ENCODE measurements at regions not wholly inside any gene's neighbourhood (a gene's known extent, or its start where the extent isn't known, plus 50 kb on each side); places are given as distances from the start of the nearest gene placed in this dataset.
"Not testable (repeated sequence)": the region's sequence is repeated elsewhere in the genome, so short reads cannot be mapped to it uniquely, and the experiment has no call there.

DNA sequence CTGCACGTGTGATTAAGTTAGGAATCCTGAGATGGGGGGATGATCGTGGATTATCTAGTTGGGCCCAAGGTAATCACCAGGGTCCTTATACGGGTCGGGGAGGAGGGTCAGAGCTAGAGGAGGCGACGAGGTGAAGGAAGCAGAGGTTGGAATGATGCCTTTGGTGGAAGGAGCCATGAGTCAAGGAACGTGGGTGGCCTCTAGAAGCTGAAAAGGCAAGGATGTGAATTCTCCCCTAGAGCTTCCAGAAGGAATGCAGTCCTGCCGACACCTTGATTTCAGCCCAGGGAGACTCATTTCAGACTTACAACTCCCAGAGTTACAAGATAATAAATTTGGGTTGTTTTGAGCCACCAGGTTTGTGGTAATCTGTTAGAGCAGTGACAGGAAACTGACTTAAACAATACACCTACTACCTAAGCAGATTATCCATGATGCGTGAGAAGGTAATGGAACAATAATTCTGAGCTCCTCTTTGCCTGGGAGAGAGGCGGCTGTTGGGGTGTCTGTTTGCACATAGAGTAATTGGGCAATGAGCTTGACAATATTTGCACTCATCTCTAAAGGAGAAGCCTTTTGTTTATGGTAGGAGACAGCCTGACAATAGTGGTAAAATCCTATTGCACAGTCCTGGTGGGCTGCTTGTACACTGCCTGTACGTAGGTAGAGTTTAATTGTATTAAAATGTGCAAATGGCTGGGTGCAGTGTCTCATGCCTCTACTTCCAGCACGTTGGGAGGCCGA is 129.3 kb upstream of the IER5L start:
- Mint-ChIP-seq H3K27me3 (ENCODE audit: low read depth) (peaks cover 3% of the 10 kb centered on the region), H3K4me1 (peaks cover 5% of the 10 kb centered on the region), H3K36me3 (ENCODE audit: low read depth) (peaks cover 9% of the 10 kb centered on the region), H3K27ac (ENCODE audit: unreplicated experiment) (no peak overlapping the region), H3K4me3 (no peak overlapping the region), H3K9me3 (peaks cover 7% of the 10 kb centered on the region)
- TF ChIP-seq, protein P1, sequence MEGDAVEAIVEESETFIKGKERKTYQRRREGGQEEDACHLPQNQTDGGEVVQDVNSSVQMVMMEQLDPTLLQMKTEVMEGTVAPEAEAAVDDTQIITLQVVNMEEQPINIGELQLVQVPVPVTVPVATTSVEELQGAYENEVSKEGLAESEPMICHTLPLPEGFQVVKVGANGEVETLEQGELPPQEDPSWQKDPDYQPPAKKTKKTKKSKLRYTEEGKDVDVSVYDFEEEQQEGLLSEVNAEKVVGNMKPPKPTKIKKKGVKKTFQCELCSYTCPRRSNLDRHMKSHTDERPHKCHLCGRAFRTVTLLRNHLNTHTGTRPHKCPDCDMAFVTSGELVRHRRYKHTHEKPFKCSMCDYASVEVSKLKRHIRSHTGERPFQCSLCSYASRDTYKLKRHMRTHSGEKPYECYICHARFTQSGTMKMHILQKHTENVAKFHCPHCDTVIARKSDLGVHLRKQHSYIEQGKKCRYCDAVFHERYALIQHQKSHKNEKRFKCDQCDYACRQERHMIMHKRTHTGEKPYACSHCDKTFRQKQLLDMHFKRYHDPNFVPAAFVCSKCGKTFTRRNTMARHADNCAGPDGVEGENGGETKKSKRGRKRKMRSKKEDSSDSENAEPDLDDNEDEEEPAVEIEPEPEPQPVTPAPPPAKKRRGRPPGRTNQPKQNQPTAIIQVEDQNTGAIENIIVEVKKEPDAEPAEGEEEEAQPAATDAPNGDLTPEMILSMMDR (conservative IDR thresholded peaks at IDR 0.05), result no peak
- DNase-seq (ENCODE audit: low read depth, low spot score), result no peak

DNA sequence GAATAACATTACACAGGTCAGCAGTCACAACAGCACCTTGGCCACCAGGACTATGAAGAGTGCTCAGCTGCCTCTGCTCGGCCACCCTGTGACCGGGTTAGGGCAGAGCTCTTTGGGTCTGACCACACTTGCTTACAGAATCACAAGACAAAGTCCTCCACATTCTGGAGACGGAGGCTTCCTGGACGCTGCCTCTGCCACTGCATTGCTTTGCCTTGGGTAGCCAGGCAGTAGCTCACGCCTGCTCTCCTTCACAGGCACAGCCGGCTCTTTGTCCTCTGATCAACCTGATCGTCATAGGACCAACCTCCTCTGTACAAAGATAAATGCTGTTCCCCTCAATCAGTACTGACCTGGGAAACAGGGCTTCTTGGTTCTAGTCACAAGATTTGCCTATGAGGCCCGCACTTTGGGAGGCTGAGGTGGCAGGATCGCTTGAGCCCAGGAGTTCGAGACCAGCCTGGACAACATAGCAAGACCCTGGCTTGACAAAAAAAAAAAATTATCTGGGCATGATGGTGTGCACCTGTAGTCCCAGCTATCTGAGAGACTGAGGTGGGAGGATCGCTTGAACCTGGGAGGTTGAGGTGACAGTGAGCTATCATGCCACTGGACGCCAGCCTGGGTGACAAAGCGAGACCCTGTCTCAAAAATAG is 128.4 kb upstream of the IER5L start:
- Mint-ChIP-seq H3K27ac (ENCODE audit: unreplicated experiment) (no peak overlapping the region), H3K4me3 (no peak overlapping the region), H3K4me1 (peaks cover 5% of the 10 kb centered on the region), H3K9me3 (peaks cover 8% of the 10 kb centered on the region), H3K27me3 (ENCODE audit: low read depth) (peaks cover 3% of the 10 kb centered on the region), H3K36me3 (ENCODE audit: low read depth) (peaks cover 12% of the 10 kb centered on the region)
- TF ChIP-seq, protein P1 (conservative IDR thresholded peaks at IDR 0.05), result no peak
- no peak for DNase-seq (ENCODE audit: low read depth, low spot score)

DNA sequence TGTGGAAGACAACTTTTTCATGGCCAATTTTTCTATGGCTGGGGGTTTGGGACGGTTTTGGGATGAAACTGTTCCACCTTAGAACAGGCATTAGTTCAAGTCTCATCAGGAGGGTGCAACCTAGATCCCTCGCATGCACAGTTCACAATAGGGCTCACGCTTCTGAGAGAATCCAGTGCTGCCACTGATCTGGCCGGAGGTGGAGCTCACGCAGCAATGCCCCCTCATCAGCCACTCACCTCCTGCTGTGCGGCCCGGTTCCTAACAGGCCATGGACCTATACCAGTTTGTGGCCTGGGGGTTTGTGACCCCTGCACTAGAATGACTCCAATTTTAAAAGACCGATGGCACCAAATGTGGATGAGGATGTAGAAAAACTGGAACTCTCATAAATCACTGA is 127.2 kb upstream of the IER5L start:
- Mint-ChIP-seq H3K4me3 (no peak overlapping the region), H3K27ac (ENCODE audit: unreplicated experiment) (no peak overlapping the region), H3K27me3 (ENCODE audit: low read depth) (no peaks in the 10 kb centered on the region), H3K36me3 (ENCODE audit: low read depth) (peaks cover 16% of the 10 kb centered on the region), H3K4me1 (peaks cover 5% of the 10 kb centered on the region), H3K9me3 (peaks cover 14% of the 10 kb centered on the region)
- TF ChIP-seq, protein P1 (conservative IDR thresholded peaks at IDR 0.05), result no peak
- no peak for DNase-seq (ENCODE audit: low read depth, low spot score)

DNA sequence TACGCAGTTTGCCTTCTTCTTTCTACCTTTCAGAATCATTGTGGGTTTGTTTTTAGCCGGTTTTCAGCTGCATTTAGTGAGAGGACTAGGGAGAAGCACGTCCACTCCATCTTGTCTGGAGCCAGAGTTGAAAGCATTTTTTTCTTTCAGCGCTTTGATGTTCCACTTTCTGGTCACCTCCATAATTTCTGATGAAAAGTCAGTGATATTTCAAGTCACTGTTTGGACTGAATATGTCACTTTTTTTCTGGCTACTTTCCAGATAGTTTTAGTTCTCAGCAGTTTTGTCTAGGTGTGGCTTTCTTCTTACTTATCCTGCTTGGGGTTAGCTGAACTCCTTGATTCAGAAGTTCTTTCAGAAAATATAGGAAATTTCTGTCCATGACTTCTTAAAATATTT is 123.9 kb upstream of the IER5L start:
- Mint-ChIP-seq H3K4me1 (peaks cover 5% of the 10 kb centered on the region), H3K4me3 (no peak overlapping the region), H3K27me3 (ENCODE audit: low read depth) (no peaks in the 10 kb centered on the region), H3K36me3 (ENCODE audit: low read depth) (peaks cover 23% of the 10 kb centered on the region), H3K27ac (ENCODE audit: unreplicated experiment) (no peak overlapping the region), H3K9me3 (peaks cover 17% of the 10 kb centered on the region)
- TF ChIP-seq, protein P1 (conservative IDR thresholded peaks at IDR 0.05), result no peak
- DNase-seq (ENCODE audit: low read depth, low spot score), result no peak

DNA sequence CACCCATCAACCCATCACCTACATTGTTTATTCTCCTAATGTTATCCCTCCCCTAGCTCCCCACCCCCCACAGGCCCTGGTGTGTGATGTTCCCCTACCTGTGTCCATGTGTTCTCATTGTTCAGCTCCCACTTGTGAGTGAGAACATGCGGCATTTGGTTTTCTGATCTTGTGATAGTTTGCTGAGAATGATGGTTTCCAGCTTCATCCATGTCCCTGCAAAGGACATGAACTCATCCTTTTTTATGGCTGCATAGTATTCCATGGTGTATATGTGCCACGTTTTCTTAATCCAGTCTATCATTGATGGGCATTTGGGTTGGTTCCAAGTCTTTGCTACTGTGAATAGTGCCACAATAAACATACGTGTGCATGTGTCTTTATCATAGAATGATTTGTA is 118.1 kb upstream of the IER5L start:
- H3K27me3 Mint-ChIP-seq (ENCODE audit: low read depth); DNase-seq (ENCODE audit: low read depth, low spot score); H3K27ac Mint-ChIP-seq (ENCODE audit: unreplicated experiment); H3K4me3 Mint-ChIP-seq; H3K9me3 Mint-ChIP-seq; H3K4me1 Mint-ChIP-seq: not testable (repeated sequence)
- H3K36me3 Mint-ChIP-seq (ENCODE audit: low read depth), result peaks cover 11% of the 10 kb centered on the region

DNA sequence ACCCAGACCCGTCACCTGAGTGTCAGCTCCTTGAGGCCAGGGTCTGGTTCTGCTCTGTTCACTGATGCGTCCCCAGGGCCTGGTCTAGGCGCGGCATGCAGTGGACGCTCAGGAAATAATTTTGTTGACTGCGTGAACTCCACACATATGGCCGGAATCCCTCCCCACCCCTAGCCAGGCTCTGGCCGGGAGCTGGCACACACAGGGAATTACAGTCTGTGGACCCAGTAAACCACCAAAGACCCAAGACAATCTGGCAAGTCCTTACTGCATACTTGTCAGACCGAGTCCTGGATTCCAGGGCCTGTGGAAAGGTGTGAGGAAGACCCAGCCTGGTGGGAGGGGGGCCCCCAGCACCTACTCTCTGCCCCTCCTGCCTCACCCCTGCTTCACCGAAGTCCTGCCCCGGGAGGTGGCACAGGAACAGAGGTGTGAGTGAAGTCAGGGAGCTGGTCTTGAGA is 113.0 kb upstream of the IER5L start:
- Mint-ChIP-seq H3K27me3 (ENCODE audit: low read depth) (no peaks in the 10 kb centered on the region), H3K27ac (ENCODE audit: unreplicated experiment) (no peak overlapping the region), H3K9me3 (no peaks in the 10 kb centered on the region), H3K4me1 (peaks cover 31% of the 10 kb centered on the region), H3K36me3 (ENCODE audit: low read depth) (no peaks in the 10 kb centered on the region), H3K4me3 (no peak overlapping the region)
- TF ChIP-seq, protein P1 (conservative IDR thresholded peaks at IDR 0.05), result no peak
- no peak for DNase-seq (ENCODE audit: low read depth, low spot score)
